ENCODE measurements at regions not wholly inside any gene's neighbourhood (a gene's known extent, or its start where the extent isn't known, plus 50 kb on each side); places are given as distances from the start of the nearest gene placed in this dataset.

DNA sequence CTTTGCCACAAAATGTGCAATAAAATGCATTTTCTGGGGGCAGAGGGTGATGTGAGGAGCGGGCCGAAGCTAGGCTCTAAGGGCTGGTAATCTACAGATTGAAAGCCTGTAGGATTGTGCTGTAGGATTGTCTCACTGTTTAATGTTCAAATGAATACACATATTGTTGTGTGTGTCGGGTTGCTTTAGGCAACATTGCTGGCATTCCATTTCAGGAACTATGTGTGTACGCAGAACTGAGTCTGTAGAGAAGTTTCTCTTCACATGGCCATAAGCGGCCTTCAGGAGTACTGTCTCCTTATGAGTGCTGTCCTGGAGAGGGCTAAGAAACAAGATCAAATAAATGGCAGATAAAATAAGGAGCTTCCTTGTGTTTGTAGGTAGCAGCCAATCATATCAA lies 540.2 kb downstream of the GATA3 start:
- no peak for DNase-seq (ENCODE audit: low spot score)

DNA sequence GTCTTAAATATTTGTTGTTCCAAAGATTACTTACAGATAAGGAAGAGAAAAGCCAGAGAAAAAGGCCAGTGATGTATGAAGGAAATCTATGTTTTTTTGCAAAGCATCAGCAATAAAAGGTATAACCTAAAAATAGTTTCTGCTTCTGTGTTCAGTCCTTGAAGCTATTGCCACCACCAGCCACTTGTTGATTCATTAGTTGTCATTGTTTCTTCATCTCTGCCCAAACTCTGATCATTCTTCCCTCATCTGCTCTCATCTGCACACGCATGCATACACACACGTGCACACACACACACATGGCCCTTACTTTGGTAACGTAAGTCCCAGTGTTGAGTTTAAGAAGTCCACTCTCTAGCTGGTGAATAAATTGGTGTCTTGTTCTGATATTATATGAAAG lies 540.7 kb downstream of the GATA3 start:
- Histone ChIP-seq H3K9ac (ENCODE audit: low read depth, low read length, poor library complexity) (no peak overlapping the region), H3K4ac (ENCODE audit: low read length) (no peak overlapping the region), H3K36me3 (replicated peaks in 1 of 2; ENCODE audit: control insufficient read depth in 2 of 2, insufficient read depth in 2 of 2, low read length in 2 of 2) (no peaks in the 10 kb centered on the region), H3K9me3 (replicated peaks in 1 of 2; ENCODE audit: control insufficient read depth in 2 of 2, insufficient read depth in 1 of 2, low read depth in 1 of 2, low read length in 2 of 2) (no peaks in the 10 kb centered on the region), H2BK5ac (ENCODE audit: low read length) (no peak overlapping the region), H2BK120ac (ENCODE audit: low read depth, low read length) (no peak overlapping the region), H3K18ac (ENCODE audit: low read length) (no peak overlapping the region), H3K27me3 (ENCODE audit: control insufficient read depth in 3 of 3, insufficient read depth in 3 of 3, low read depth in 1 of 3, low read length in 3 of 3) (no peaks in the 10 kb centered on the region), H3K4me2 (ENCODE audit: insufficient read depth, low read length, poor library complexity, severe bottlenecking) (no peak overlapping the region), H2AFZ (ENCODE audit: low read length) (no peak overlapping the region), H3K27ac (replicated peaks; ENCODE audit: low read length) (no peak overlapping the region), H3K79me1 (ENCODE audit: low read depth, low read length) (no peaks in the 10 kb centered on the region), H4K91ac (ENCODE audit: low read depth, low read length, poor library complexity) (no peak overlapping the region), H2BK12ac (ENCODE audit: low read length) (no peak overlapping the region), H2BK15ac (ENCODE audit: low read length) (no peak overlapping the region), H3K4me3 (ENCODE audit: low read length in 2 of 2) (no peak overlapping the region), H4K8ac (ENCODE audit: low read depth, low read length) (no peak overlapping the region), H3K23ac (ENCODE audit: low read depth, low read length, poor library complexity) (no peak overlapping the region), H2AK5ac (ENCODE audit: low read depth, low read length) (no peak overlapping the region), H3K14ac (ENCODE audit: low read length) (no peak overlapping the region), H3K4me1 (ENCODE audit: control insufficient read depth in 2 of 2, insufficient read depth in 1 of 2, low read depth in 1 of 2, low read length in 2 of 2) (no peaks in the 10 kb centered on the region)
- no CpG with 5 or more reads among the region's 3 CpGs for WGBS, 2 donors (ENCODE audit: extremely low coverage in 2 of 2, insufficient read length in 2 of 2, insufficient replicate concordance in 1 of 2)
- DNase-seq (ENCODE audit: low spot score): no peak

More for the DNA sequence above, 540.2 kb downstream of the GATA3 start:
- H2AFZ ChIP-seq (ENCODE audit: low read length): no peak overlapping the region
- H3K4me2 ChIP-seq (ENCODE audit: insufficient read depth, low read length, poor library complexity, severe bottlenecking): no peak overlapping the region
- no peak overlapping the region for H3K9ac ChIP-seq (ENCODE audit: low read depth, low read length, poor library complexity)
- H3K27me3 ChIP-seq (ENCODE audit: control insufficient read depth in 3 of 3, insufficient read depth in 3 of 3, low read depth in 1 of 3, low read length in 3 of 3): no peaks in the 10 kb centered on the region
- no peak overlapping the region for H2BK120ac ChIP-seq (ENCODE audit: low read depth, low read length)
- no peak overlapping the region for H2AK5ac ChIP-seq (ENCODE audit: low read depth, low read length)
- H3K23ac ChIP-seq (ENCODE audit: low read depth, low read length, poor library complexity): no peak overlapping the region
- no peak overlapping the region for H2BK12ac ChIP-seq (ENCODE audit: low read length)
- H3K4me1 ChIP-seq (ENCODE audit: control insufficient read depth in 2 of 2, insufficient read depth in 1 of 2, low read depth in 1 of 2, low read length in 2 of 2): no peaks in the 10 kb centered on the region
- H3K18ac ChIP-seq (ENCODE audit: low read length): no peak overlapping the region
- H4K8ac ChIP-seq (ENCODE audit: low read depth, low read length): no peak overlapping the region
- H3K14ac ChIP-seq (ENCODE audit: low read length): no peak overlapping the region
- H3K4ac ChIP-seq (ENCODE audit: low read length): no peak overlapping the region
- no peaks in the 10 kb centered on the region for H3K9me3 ChIP-seq (replicated peaks in 1 of 2; ENCODE audit: control insufficient read depth in 2 of 2, insufficient read depth in 1 of 2, low read depth in 1 of 2, low read length in 2 of 2)
- H3K79me1 ChIP-seq (ENCODE audit: low read depth, low read length): no peaks in the 10 kb centered on the region
- H3K27ac ChIP-seq (replicated peaks; ENCODE audit: low read length): no peak overlapping the region
- no peak overlapping the region for H4K91ac ChIP-seq (ENCODE audit: low read depth, low read length, poor library complexity)
- WGBS, 2 donors (ENCODE audit: extremely low coverage in 2 of 2, insufficient read length in 2 of 2, insufficient replicate concordance in 1 of 2): no CpG with 5 or more reads among the region's 5 CpGs
- no peak overlapping the region for H2BK5ac ChIP-seq (ENCODE audit: low read length)
- H3K36me3 ChIP-seq (replicated peaks in 1 of 2; ENCODE audit: control insufficient read depth in 2 of 2, insufficient read depth in 2 of 2, low read length in 2 of 2): no peaks in the 10 kb centered on the region
- no peak overlapping the region for H3K4me3 ChIP-seq (ENCODE audit: low read length in 2 of 2)
- no peak overlapping the region for H2BK15ac ChIP-seq (ENCODE audit: low read length)

DNA sequence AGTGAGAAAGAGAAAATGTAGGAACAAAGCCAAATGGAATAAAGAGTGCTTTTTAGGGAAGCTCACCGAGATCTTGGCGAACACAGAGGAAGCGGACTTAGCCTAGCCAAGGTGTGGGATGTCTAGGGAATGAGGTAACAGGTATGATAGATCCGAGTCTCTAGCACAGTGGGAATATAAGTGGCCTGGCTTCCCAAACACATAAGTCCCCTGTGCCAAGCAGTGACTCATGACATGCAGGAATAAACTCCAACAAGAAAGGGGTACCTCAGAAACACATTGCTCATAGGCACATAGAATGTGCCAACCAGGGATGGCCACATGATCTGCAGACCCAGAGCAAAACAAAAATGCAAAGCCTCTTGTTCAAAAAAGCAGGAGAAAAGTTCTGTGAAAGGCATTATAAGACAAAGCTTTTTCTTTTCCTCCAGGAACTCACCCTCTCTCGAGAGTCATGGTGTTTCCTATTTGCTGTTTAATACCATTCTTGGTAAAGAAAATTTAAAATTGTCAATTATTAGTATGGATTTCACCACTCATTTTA lies 542.5 kb downstream of the GATA3 start:
- no CpG with 5 or more reads among the region's 5 CpGs for WGBS, 2 donors (ENCODE audit: extremely low coverage in 2 of 2, insufficient read length in 2 of 2, insufficient replicate concordance in 1 of 2)
- H3K14ac ChIP-seq (ENCODE audit: low read length): no peak overlapping the region
- H3K9me3 ChIP-seq (replicated peaks in 1 of 2; ENCODE audit: control insufficient read depth in 2 of 2, insufficient read depth in 1 of 2, low read depth in 1 of 2, low read length in 2 of 2): no peaks in the 10 kb centered on the region
- H3K4ac ChIP-seq (ENCODE audit: low read length): no peak overlapping the region
- no peak overlapping the region for H3K23ac ChIP-seq (ENCODE audit: low read depth, low read length, poor library complexity)
- H3K27me3 ChIP-seq (ENCODE audit: control insufficient read depth in 3 of 3, insufficient read depth in 3 of 3, low read depth in 1 of 3, low read length in 3 of 3): no peaks in the 10 kb centered on the region
- no peak overlapping the region for H2BK12ac ChIP-seq (ENCODE audit: low read length)
- no peak overlapping the region for H4K8ac ChIP-seq (ENCODE audit: low read depth, low read length)
- H2AK5ac ChIP-seq (ENCODE audit: low read depth, low read length): no peak overlapping the region
- H3K4me1 ChIP-seq (ENCODE audit: control insufficient read depth in 2 of 2, insufficient read depth in 1 of 2, low read depth in 1 of 2, low read length in 2 of 2): no peaks in the 10 kb centered on the region
- no peak overlapping the region for H3K4me2 ChIP-seq (ENCODE audit: insufficient read depth, low read length, poor library complexity, severe bottlenecking)
- H3K18ac ChIP-seq (ENCODE audit: low read length): no peak overlapping the region
- H2BK15ac ChIP-seq (ENCODE audit: low read length): no peak overlapping the region
- H3K4me3 ChIP-seq (ENCODE audit: low read length in 2 of 2): no peak overlapping the region
- H4K91ac ChIP-seq (ENCODE audit: low read depth, low read length, poor library complexity): no peak overlapping the region
- H3K79me1 ChIP-seq (ENCODE audit: low read depth, low read length): no peaks in the 10 kb centered on the region
- no peaks in the 10 kb centered on the region for H3K36me3 ChIP-seq (replicated peaks in 1 of 2; ENCODE audit: control insufficient read depth in 2 of 2, insufficient read depth in 2 of 2, low read length in 2 of 2)
- DNase-seq (ENCODE audit: low spot score): no peak
- H3K9ac ChIP-seq (ENCODE audit: low read depth, low read length, poor library complexity): no peak overlapping the region
- H2BK5ac ChIP-seq (ENCODE audit: low read length): no peak overlapping the region
- no peak overlapping the region for H2BK120ac ChIP-seq (ENCODE audit: low read depth, low read length)
- H2AFZ ChIP-seq (ENCODE audit: low read length): no peak overlapping the region
- H3K27ac ChIP-seq (replicated peaks; ENCODE audit: low read length): no peak overlapping the region

DNA sequence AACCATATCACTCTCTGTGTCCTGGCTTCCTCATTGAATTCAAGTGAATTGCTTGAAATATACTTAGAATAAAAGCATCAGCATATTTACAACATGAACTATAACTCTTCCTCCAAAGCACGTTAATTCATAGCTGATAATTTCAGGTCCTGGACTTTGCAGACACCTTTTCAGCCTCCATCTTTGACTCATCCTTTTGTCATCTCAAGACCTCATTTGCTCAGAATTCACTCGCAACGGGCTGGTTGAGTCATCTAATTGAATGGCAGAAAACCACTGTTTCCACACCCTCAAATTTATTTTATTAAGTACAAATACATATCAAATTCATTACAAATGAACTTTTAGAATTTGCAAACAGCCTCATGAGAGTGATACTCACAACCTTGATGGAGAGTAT lies 545.7 kb downstream of the GATA3 start:
- no peak overlapping the region for H3K14ac ChIP-seq (ENCODE audit: low read length)
- no peak overlapping the region for H2AK5ac ChIP-seq (ENCODE audit: low read depth, low read length)
- H3K4me3 ChIP-seq (ENCODE audit: low read length in 2 of 2): no peak overlapping the region
- H2BK120ac ChIP-seq (ENCODE audit: low read depth, low read length): no peak overlapping the region
- H2BK15ac ChIP-seq (ENCODE audit: low read length): no peak overlapping the region
- H2BK5ac ChIP-seq (ENCODE audit: low read length): no peak overlapping the region
- H2AFZ ChIP-seq (ENCODE audit: low read length): no peak overlapping the region
- H3K23ac ChIP-seq (ENCODE audit: low read depth, low read length, poor library complexity): no peak overlapping the region
- H3K9me3 ChIP-seq (replicated peaks in 1 of 2; ENCODE audit: control insufficient read depth in 2 of 2, insufficient read depth in 1 of 2, low read depth in 1 of 2, low read length in 2 of 2): no peaks in the 10 kb centered on the region
- no peak overlapping the region for H3K9ac ChIP-seq (ENCODE audit: low read depth, low read length, poor library complexity)
- H3K79me1 ChIP-seq (ENCODE audit: low read depth, low read length): no peaks in the 10 kb centered on the region
- H3K27me3 ChIP-seq (ENCODE audit: control insufficient read depth in 3 of 3, insufficient read depth in 3 of 3, low read depth in 1 of 3, low read length in 3 of 3): no peaks in the 10 kb centered on the region
- H3K4me2 ChIP-seq (ENCODE audit: insufficient read depth, low read length, poor library complexity, severe bottlenecking): no peak overlapping the region
- H3K36me3 ChIP-seq (replicated peaks in 1 of 2; ENCODE audit: control insufficient read depth in 2 of 2, insufficient read depth in 2 of 2, low read length in 2 of 2): no peaks in the 10 kb centered on the region
- no peak overlapping the region for H3K18ac ChIP-seq (ENCODE audit: low read length)
- no peak overlapping the region for H3K4ac ChIP-seq (ENCODE audit: low read length)
- no peak for DNase-seq (ENCODE audit: low spot score)
- no peak overlapping the region for H4K8ac ChIP-seq (ENCODE audit: low read depth, low read length)
- WGBS, 2 donors (ENCODE audit: extremely low coverage in 2 of 2, insufficient read length in 2 of 2, insufficient replicate concordance in 1 of 2): no CpG with 5 or more reads among the region's 3 CpGs
- H3K4me1 ChIP-seq (ENCODE audit: control insufficient read depth in 2 of 2, insufficient read depth in 1 of 2, low read depth in 1 of 2, low read length in 2 of 2): no peaks in the 10 kb centered on the region
- H4K91ac ChIP-seq (ENCODE audit: low read depth, low read length, poor library complexity): no peak overlapping the region
- H2BK12ac ChIP-seq (ENCODE audit: low read length): no peak overlapping the region
- H3K27ac ChIP-seq (replicated peaks; ENCODE audit: low read length): no peak overlapping the region

Measured in neuronal stem cell (in vitro differentiated cells).